ENCODE measurements at regions not wholly inside any gene's neighbourhood (a gene's known extent, or its start where the extent isn't known, plus 50 kb on each side); places are given as distances from the start of the nearest gene placed in this dataset.

GRCh38 chr7:116417593-116418345 lies 81.8 kb upstream of the CAV2 start:
- ChIA-PET CTCF (interaction anchor here (0.6 kb wide), 1 partner anchor 179 kb away, joined by 3 read pairs; no protein-coding TSS in a partner anchor), POLR2A (no interaction called here)
- no peaks in the 10 kb centered on the region for H3K9me3 ChIP-seq (ENCODE audit: control insufficient read depth, insufficient read depth, low read depth, low read length)
- H3K36me3 ChIP-seq (ENCODE audit: control insufficient read depth in 2 of 2, insufficient read depth in 1 of 2, low read length in 2 of 2): no peaks in the 10 kb centered on the region
- no peaks in the 10 kb centered on the region for H3K4me1 ChIP-seq (ENCODE audit: control insufficient read depth, insufficient read depth, low read length)
- no peak overlapping the region for H3K4me3 ChIP-seq (ENCODE audit: low read depth, low read length)
- no peak overlapping the region for H3K27ac ChIP-seq (ENCODE audit: extremely low read depth, low read depth, low read length)
- TF ChIP-seq, protein P1, sequence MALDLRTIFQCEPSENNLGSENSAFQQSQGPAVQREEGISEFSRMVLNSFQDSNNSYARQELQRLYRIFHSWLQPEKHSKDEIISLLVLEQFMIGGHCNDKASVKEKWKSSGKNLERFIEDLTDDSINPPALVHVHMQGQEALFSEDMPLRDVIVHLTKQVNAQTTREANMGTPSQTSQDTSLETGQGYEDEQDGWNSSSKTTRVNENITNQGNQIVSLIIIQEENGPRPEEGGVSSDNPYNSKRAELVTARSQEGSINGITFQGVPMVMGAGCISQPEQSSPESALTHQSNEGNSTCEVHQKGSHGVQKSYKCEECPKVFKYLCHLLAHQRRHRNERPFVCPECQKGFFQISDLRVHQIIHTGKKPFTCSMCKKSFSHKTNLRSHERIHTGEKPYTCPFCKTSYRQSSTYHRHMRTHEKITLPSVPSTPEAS (tag by site-specific recombination; IDR thresholded peaks at IDR 0.05): 0 out of 2 replicates have a peak, but pooled peaks have one; percentile 56
- no peak for TF ChIP-seq GFI1B (tag by site-specific recombination; IDR thresholded peaks at IDR 0.05)
- TF ChIP-seq KLF8 (tag by site-specific recombination; IDR thresholded peaks at IDR 0.05): no peak
- no peak for TF ChIP-seq ZNF146 (tag by site-specific recombination; IDR thresholded peaks at IDR 0.05)
- TF ChIP-seq ZNF548 (tag by site-specific recombination; IDR thresholded peaks at IDR 0.05): no peak
- TF ChIP-seq ZNF701 (tag by site-specific recombination; IDR thresholded peaks at IDR 0.05): peak; percentile 30; the same call in 1 of the 2 replicates
- no peak for TF ChIP-seq ZNF2 (tag by site-specific recombination; IDR thresholded peaks at IDR 0.05)
- no peak for TF ChIP-seq ZNF555 (tag by site-specific recombination; conservative IDR thresholded peaks at IDR 0.05)
- no peak for TF ChIP-seq ZNF132 (tag by site-specific recombination; IDR thresholded peaks at IDR 0.05; ENCODE audit: borderline replicate concordance)
- no peak for TF ChIP-seq ZNF174 (tag by site-specific recombination; IDR thresholded peaks at IDR 0.05)
- TF ChIP-seq ZNF148 (tag by site-specific recombination; IDR thresholded peaks at IDR 0.05; ENCODE audit: borderline replicate concordance): no peak
- peak; percentile 62 for TF ChIP-seq ZFHX2 (tag by site-specific recombination; conservative IDR thresholded peaks at IDR 0.05)
- no peak for TF ChIP-seq ZNF37A (tag by site-specific recombination; IDR thresholded peaks at IDR 0.05)
- TF ChIP-seq, protein P2, sequence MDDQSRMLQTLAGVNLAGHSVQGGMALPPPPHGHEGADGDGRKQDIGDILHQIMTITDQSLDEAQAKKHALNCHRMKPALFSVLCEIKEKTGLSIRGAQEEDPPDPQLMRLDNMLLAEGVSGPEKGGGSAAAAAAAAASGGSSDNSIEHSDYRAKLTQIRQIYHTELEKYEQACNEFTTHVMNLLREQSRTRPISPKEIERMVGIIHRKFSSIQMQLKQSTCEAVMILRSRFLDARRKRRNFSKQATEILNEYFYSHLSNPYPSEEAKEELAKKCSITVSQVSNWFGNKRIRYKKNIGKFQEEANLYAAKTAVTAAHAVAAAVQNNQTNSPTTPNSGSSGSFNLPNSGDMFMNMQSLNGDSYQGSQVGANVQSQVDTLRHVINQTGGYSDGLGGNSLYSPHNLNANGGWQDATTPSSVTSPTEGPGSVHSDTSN (CRISPR knock-in tag; IDR thresholded peaks at IDR 0.05): no peak
- no peak for TF ChIP-seq YY1 (tag by site-specific recombination; IDR thresholded peaks at IDR 0.05)
- no peak for TF ChIP-seq GLI2 (tag by site-specific recombination; IDR thresholded peaks at IDR 0.05; ENCODE audit: borderline replicate concordance, low read depth)
- TF ChIP-seq, protein P3, sequence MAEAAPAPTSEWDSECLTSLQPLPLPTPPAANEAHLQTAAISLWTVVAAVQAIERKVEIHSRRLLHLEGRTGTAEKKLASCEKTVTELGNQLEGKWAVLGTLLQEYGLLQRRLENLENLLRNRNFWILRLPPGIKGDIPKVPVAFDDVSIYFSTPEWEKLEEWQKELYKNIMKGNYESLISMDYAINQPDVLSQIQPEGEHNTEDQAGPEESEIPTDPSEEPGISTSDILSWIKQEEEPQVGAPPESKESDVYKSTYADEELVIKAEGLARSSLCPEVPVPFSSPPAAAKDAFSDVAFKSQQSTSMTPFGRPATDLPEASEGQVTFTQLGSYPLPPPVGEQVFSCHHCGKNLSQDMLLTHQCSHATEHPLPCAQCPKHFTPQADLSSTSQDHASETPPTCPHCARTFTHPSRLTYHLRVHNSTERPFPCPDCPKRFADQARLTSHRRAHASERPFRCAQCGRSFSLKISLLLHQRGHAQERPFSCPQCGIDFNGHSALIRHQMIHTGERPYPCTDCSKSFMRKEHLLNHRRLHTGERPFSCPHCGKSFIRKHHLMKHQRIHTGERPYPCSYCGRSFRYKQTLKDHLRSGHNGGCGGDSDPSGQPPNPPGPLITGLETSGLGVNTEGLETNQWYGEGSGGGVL (tag by site-specific recombination; IDR thresholded peaks at IDR 0.05): peak; percentile 52
- TF ChIP-seq OSR2 (tag by site-specific recombination; IDR thresholded peaks at IDR 0.05): no peak
- TF ChIP-seq ZNF76 (tag by site-specific recombination; IDR thresholded peaks at IDR 0.05; ENCODE audit: borderline replicate concordance, low read depth): no peak
- no peak for TF ChIP-seq ZNF140 (tag by site-specific recombination; IDR thresholded peaks at IDR 0.05)
- TF ChIP-seq, protein P4, sequence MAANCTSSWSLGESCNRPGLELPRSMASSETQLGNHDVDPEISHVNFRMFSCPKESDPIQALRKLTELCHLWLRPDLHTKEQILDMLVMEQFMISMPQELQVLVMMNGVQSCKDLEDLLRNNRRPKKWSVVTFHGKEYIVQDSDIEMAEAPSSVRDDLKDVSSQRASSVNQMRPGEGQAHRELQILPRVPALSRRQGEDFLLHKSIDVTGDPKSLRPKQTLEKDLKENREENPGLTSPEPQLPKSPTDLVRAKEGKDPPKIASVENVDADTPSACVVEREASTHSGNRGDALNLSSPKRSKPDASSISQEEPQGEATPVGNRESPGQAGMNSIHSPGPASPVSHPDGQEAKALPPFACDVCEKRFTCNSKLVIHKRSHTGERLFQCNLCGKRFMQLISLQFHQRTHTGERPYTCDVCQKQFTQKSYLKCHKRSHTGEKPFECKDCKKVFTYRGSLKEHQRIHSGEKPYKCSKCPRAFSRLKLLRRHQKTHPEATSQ (tag by site-specific recombination; IDR thresholded peaks at IDR 0.05): no peak
- no peak for TF ChIP-seq ZNF114 (tag by site-specific recombination; IDR thresholded peaks at IDR 0.05)
- TF ChIP-seq, protein P5, sequence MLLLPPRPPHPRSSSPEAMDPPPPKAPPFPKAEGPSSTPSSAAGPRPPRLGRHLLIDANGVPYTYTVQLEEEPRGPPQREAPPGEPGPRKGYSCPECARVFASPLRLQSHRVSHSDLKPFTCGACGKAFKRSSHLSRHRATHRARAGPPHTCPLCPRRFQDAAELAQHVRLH (tag by site-specific recombination; IDR thresholded peaks at IDR 0.05): no peak
- no peak for TF ChIP-seq ZNF623 (tag by site-specific recombination; IDR thresholded peaks at IDR 0.05)
- no peak for TF ChIP-seq ZNF521 (tag by site-specific recombination; IDR thresholded peaks at IDR 0.05)
- TF ChIP-seq ATF2 (tag by site-specific recombination; IDR thresholded peaks at IDR 0.05; ENCODE audit: low read depth): no peak
- TF ChIP-seq ZBTB1 (tag by site-specific recombination; IDR thresholded peaks at IDR 0.05): no peak
- TF ChIP-seq ZEB2 (tag by site-specific recombination; IDR thresholded peaks at IDR 0.05): no peak
- TF ChIP-seq YY2 (tag by site-specific recombination; IDR thresholded peaks at IDR 0.05): no peak
